ENCODE measurements at regions not wholly inside any gene's neighbourhood (a gene's known extent, or its start where the extent isn't known, plus 50 kb on each side); places are given as distances from the start of the nearest gene placed in this dataset.
A peak's percentile ranks its signal among the peaks of the same experiment; 100 is the strongest.

DNA sequence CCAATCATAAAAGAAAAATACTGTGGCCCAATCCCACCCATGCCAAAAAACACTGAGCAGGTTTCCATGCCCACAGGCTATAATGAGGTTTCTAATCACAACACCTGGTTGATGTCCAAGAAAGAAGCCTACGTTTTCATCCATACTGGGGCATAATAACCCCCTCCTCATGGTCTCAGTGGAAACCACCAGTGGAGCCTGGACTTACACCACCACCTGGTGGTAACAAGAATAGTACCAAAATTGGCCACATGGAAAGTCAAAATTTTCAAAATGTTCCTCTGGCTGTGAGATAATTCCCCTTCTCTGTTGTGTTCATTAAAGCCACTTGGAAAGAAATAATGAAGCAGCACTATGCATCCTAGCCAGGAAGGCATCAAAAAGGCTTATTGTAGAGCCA lies 687.3 kb upstream of the ST8SIA4 start:
- DNase-seq (ENCODE audit: low spot score), result peak; percentile 50
- Histone ChIP-seq H3K79me2 (replicated peaks; ENCODE audit: insufficient read depth) (no peaks in the 10 kb centered on the region), H3K9me2 (ENCODE audit: insufficient read depth) (peaks cover 5% of the 10 kb centered on the region; the same call in 1 of the 2 replicates), H2AFZ (no peak overlapping the region), H3K27ac (ENCODE audit: low read depth) (no peak overlapping the region), H3F3A (replicated peaks; ENCODE audit: low read depth) (no peaks in the 10 kb centered on the region), H3K27me3 (ENCODE audit: insufficient read depth) (no peaks in the 10 kb centered on the region), H3K36me3 (ENCODE audit: insufficient read depth) (no peaks in the 10 kb centered on the region; the same call in 1 of the 2 replicates), H4K20me1 (replicated peaks; ENCODE audit: insufficient read depth) (no peaks in the 10 kb centered on the region), H3K4me3 (no peak overlapping the region), H3K4me2 (no peak overlapping the region), H3K4me1 (ENCODE audit: insufficient read depth) (no peaks in the 10 kb centered on the region)
- Mint-ChIP-seq H3K36me3 (ENCODE audit: low read depth) (peaks cover 6% of the 10 kb centered on the region; the same call in 1 of the 3 replicates), H3K27ac (no peak overlapping the region), H3K4me1 (no peaks in the 10 kb centered on the region), H3K9me3 (no peaks in the 10 kb centered on the region; the same call in 2 of the 3 replicates), H3K4me3 (no peak overlapping the region), H3K27me3 (ENCODE audit: insufficient read depth, low read depth, poor library complexity) (peaks cover 6% of the 10 kb centered on the region)
- peak; percentile 54; the same call in 2 of the 3 replicates for ATAC-seq
- TF ChIP-seq EZH2phosphoT487 (IDR thresholded peaks at IDR 0.05; ENCODE audit: unreplicated experiment), result no peak
- TF ChIP-seq, protein P1, sequence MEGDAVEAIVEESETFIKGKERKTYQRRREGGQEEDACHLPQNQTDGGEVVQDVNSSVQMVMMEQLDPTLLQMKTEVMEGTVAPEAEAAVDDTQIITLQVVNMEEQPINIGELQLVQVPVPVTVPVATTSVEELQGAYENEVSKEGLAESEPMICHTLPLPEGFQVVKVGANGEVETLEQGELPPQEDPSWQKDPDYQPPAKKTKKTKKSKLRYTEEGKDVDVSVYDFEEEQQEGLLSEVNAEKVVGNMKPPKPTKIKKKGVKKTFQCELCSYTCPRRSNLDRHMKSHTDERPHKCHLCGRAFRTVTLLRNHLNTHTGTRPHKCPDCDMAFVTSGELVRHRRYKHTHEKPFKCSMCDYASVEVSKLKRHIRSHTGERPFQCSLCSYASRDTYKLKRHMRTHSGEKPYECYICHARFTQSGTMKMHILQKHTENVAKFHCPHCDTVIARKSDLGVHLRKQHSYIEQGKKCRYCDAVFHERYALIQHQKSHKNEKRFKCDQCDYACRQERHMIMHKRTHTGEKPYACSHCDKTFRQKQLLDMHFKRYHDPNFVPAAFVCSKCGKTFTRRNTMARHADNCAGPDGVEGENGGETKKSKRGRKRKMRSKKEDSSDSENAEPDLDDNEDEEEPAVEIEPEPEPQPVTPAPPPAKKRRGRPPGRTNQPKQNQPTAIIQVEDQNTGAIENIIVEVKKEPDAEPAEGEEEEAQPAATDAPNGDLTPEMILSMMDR (conservative IDR thresholded peaks at IDR 0.05; ENCODE audit: low read depth in 2 of 2), result peak; percentile 73 to 83
- TF ChIP-seq NANOG (IDR thresholded peaks at IDR 0.05; ENCODE audit: borderline replicate concordance), result no peak
- TF ChIP-seq, protein P2, sequence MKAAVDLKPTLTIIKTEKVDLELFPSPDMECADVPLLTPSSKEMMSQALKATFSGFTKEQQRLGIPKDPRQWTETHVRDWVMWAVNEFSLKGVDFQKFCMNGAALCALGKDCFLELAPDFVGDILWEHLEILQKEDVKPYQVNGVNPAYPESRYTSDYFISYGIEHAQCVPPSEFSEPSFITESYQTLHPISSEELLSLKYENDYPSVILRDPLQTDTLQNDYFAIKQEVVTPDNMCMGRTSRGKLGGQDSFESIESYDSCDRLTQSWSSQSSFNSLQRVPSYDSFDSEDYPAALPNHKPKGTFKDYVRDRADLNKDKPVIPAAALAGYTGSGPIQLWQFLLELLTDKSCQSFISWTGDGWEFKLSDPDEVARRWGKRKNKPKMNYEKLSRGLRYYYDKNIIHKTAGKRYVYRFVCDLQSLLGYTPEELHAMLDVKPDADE (IDR thresholded peaks at IDR 0.05), result no peak

DNA sequence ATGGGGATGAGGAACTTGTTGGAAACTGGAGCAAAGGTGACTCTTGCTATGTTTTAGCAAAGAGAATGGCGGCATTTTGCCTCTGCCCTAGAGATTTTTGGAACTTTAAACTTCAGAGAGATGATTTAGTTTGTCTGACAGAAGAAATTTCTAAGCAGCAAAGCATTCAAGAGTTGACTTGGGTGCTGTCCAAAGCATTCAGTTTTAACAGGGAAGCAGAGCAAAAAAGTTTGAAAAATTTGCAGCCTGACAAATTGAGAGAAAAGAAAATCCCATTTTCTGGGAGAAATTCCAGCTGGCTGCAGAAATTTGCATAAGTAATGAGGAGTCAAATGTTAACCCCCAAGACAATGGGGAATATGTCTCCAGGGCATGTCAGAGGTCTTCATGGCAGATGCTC lies 682.3 kb upstream of the ST8SIA4 start:
- Mint-ChIP-seq H3K9me3 (no peaks in the 10 kb centered on the region; the same call in 2 of the 3 replicates), H3K27me3 (ENCODE audit: insufficient read depth, low read depth, poor library complexity) (peaks cover 3% of the 10 kb centered on the region), H3K4me3 (no peak overlapping the region), H3K27ac (no peak overlapping the region), H3K36me3 (ENCODE audit: low read depth) (peaks cover 3% of the 10 kb centered on the region; the same call in 1 of the 3 replicates), H3K4me1 (no peaks in the 10 kb centered on the region)
- DNase-seq (ENCODE audit: low spot score) (no peak), ATAC-seq (no peak)
- H3K27me3 ChIP-seq (ENCODE audit: insufficient read depth), result no peaks in the 10 kb centered on the region
- H3F3A ChIP-seq (replicated peaks; ENCODE audit: low read depth), result no peaks in the 10 kb centered on the region
- no peak overlapping the region for H3K4me3 ChIP-seq
- H3K27ac ChIP-seq (ENCODE audit: low read depth), result no peak overlapping the region
- no peaks in the 10 kb centered on the region for H3K79me2 ChIP-seq (replicated peaks; ENCODE audit: insufficient read depth)
- H3K4me1 ChIP-seq (ENCODE audit: insufficient read depth), result no peaks in the 10 kb centered on the region
- H3K9me2 ChIP-seq (ENCODE audit: insufficient read depth), result peaks cover 8% of the 10 kb centered on the region; the same call in 1 of the 2 replicates
- no peaks in the 10 kb centered on the region for H4K20me1 ChIP-seq (replicated peaks; ENCODE audit: insufficient read depth)
- H3K36me3 ChIP-seq (ENCODE audit: insufficient read depth), result no peaks in the 10 kb centered on the region
- no peak overlapping the region for H2AFZ ChIP-seq
- no peak overlapping the region for H3K4me2 ChIP-seq
- TF ChIP-seq ZNF114 (CRISPR knock-in tag; IDR thresholded peaks at IDR 0.05) (no peak), ZNF331 (CRISPR knock-in tag; IDR thresholded peaks at IDR 0.05; ENCODE audit: low read depth) (no peak), EZH2phosphoT487 (IDR thresholded peaks at IDR 0.05; ENCODE audit: unreplicated experiment) (no peak), EZH2 (IDR thresholded peaks at IDR 0.05; ENCODE audit: low read depth, unreplicated experiment) (no peak), CREB1 (CRISPR knock-in tag; IDR thresholded peaks at IDR 0.05; ENCODE audit: low read depth) (no peak)
- TF ChIP-seq, protein P3, sequence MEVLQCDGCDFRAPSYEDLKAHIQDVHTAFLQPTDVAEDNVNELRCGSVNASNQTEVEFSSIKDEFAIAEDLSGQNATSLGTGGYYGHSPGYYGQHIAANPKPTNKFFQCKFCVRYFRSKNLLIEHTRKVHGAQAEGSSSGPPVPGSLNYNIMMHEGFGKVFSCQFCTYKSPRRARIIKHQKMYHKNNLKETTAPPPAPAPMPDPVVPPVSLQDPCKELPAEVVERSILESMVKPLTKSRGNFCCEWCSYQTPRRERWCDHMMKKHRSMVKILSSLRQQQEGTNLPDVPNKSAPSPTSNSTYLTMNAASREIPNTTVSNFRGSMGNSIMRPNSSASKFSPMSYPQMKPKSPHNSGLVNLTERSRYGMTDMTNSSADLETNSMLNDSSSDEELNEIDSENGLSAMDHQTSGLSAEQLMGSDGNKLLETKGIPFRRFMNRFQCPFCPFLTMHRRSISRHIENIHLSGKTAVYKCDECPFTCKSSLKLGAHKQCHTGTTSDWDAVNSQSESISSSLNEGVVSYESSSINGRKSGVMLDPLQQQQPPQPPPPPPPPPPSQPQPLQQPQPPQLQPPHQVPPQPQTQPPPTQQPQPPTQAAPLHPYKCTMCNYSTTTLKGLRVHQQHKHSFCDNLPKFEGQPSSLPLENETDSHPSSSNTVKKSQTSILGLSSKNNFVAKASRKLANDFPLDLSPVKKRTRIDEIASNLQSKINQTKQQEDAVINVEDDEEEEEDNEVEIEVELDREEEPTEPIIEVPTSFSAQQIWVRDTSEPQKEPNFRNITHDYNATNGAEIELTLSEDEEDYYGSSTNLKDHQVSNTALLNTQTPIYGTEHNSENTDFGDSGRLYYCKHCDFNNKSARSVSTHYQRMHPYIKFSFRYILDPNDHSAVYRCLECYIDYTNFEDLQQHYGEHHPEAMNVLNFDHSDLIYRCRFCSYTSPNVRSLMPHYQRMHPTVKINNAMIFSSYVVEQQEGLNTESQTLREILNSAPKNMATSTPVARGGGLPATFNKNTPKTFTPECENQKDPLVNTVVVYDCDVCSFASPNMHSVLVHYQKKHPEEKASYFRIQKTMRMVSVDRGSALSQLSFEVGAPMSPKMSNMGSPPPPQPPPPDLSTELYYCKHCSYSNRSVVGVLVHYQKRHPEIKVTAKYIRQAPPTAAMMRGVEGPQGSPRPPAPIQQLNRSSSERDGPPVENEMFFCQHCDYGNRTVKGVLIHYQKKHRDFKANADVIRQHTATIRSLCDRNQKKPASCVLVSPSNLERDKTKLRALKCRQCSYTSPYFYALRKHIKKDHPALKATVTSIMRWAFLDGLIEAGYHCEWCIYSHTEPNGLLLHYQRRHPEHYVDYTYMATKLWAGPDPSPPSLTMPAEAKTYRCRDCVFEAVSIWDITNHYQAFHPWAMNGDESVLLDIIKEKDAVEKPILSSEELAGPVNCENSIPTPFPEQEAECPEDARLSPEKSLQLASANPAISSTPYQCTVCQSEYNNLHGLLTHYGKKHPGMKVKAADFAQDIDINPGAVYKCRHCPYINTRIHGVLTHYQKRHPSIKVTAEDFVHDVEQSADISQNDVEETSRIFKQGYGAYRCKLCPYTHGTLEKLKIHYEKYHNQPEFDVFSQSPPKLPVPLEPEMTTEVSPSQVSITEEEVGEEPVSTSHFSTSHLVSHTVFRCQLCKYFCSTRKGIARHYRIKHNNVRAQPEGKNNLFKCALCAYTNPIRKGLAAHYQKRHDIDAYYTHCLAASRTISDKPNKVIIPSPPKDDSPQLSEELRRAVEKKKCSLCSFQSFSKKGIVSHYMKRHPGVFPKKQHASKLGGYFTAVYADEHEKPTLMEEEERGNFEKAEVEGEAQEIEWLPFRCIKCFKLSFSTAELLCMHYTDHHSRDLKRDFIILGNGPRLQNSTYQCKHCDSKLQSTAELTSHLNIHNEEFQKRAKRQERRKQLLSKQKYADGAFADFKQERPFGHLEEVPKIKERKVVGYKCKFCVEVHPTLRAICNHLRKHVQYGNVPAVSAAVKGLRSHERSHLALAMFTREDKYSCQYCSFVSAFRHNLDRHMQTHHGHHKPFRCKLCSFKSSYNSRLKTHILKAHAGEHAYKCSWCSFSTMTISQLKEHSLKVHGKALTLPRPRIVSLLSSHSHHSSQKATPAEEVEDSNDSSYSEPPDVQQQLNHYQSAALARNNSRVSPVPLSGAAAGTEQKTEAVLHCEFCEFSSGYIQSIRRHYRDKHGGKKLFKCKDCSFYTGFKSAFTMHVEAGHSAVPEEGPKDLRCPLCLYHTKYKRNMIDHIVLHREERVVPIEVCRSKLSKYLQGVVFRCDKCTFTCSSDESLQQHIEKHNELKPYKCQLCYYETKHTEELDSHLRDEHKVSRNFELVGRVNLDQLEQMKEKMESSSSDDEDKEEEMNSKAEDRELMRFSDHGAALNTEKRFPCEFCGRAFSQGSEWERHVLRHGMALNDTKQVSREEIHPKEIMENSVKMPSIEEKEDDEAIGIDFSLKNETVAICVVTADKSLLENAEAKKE (CRISPR knock-in tag; IDR thresholded peaks at IDR 0.05), result no peak
- TF ChIP-seq, protein P1 (conservative IDR thresholded peaks at IDR 0.05; ENCODE audit: low read depth in 2 of 2), result no peak
